Muscle layer of duodenum (tissue), 2 donors: ENCODE measurements at regions not wholly inside any gene's neighbourhood (a gene's known extent, or its start where the extent isn't known, plus 50 kb on each side); places are given as distances from the start of the nearest gene placed in this dataset.

ENCODE experiments used
- H3K27ac ChIP-seq: one replicate; pipeline ENCODE4 v1.7.0; 2013; ENCODE audit warnings: mild to moderate bottlenecking, low read length
- H3K27me3 ChIP-seq: one replicate; pipeline ENCODE4 v1.7.0; 2013; ENCODE audit warnings: low read depth, mild to moderate bottlenecking, control low read depth, low read length
- H3K36me3 ChIP-seq, 2 donors: one replicate each; pipeline ENCODE4 v1.7.0; 2013; ENCODE audit warnings: low read length in 2 of 2, control low read depth in 1 of 2, mild to moderate bottlenecking in 1 of 2; ENCODE audit not compliant: insufficient read depth in 2 of 2, control insufficient read depth in 1 of 2
- H3K4me1 ChIP-seq, 2 donors: one replicate each; pipeline ENCODE4 v1.7.0; 2013; ENCODE audit warnings: low read length in 2 of 2, mild to moderate bottlenecking in 2 of 2, control low read depth in 1 of 2, moderate library complexity in 1 of 2; ENCODE audit not compliant: insufficient read depth in 2 of 2, control insufficient read depth in 1 of 2
- H3K4me3 ChIP-seq, 2 donors: one replicate each; pipeline ENCODE4 v1.7.0; 2013; ENCODE audit warnings: low read length in 2 of 2, low read depth in 1 of 2, mild to moderate bottlenecking in 1 of 2
- H3K9me3 ChIP-seq, 2 donors: one replicate each; pipeline ENCODE4 v1.7.0; 2013; ENCODE audit warnings: low read length in 2 of 2, control low read depth in 1 of 2, mild to moderate bottlenecking in 1 of 2; ENCODE audit not compliant: control insufficient read depth in 1 of 2
- donor health status: healthy.

DNA sequence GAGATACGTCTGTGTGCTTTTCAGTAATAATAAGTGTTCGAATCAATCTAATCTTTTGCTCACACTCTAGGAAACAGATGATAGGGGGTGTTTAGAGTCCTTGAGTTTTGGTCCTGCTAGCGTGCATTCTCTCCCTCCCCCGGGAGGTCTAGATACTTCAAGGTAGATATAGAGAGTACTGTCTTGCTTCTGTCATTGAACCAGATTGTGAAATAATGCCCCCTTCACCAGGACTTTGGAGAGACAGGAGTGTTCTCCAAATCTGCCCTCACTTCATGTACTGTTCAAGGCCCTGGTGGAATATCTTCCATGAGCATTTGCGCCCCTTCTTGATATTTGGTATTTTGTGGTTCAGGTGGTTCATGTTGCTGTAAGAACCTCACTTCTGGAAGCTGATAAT, 59.4 kb upstream of the MGAT5 start:
- H3K36me3 ChIP-seq: no peaks in the 10 kb centered on the region
- no peak overlapping the region for H3K4me3 ChIP-seq
- no peak overlapping the region for H3K27ac ChIP-seq
- H3K4me1 ChIP-seq: peaks cover 0 to 6% of the 10 kb centered on the region in 2 donors
- no peaks in the 10 kb centered on the region for H3K9me3 ChIP-seq
- H3K27me3 ChIP-seq: no peaks in the 10 kb centered on the region

GRCh38 chr2:134195341-134195740, 58.5 kb upstream of the MGAT5 start:
- Histone ChIP-seq H3K4me1 (peaks cover 0 to 9% of the 10 kb centered on the region in 2 donors), H3K36me3 (no peaks in the 10 kb centered on the region), H3K9me3 (no peaks in the 10 kb centered on the region), H3K27me3 (no peaks in the 10 kb centered on the region), H3K27ac (no peak overlapping the region), H3K4me3 (no peak overlapping the region)

DNA sequence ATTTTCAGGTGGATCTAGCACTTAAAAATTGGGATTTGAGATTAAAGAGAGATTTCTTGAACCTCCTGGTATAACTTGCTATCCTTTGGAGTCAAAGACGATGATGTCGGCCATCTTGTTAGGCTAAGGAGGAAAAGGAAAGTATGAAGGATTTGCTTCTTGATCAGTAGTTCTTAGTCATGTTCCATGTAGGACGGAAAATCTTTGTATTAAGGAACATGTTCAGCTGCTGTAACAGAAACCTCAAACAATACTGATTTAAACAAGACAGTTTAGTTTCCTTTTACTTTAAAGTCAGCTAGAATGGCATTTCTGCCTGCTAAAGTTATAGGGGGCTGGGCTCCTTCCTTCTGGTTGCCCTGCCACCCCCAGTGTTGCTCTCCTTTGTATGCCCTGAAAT, 56.4 kb upstream of the MGAT5 start:
- Histone ChIP-seq H3K27ac (no peak overlapping the region), H3K4me3 (no peak overlapping the region)

GRCh38 chr2:134198006-134198634, 55.8 kb upstream of the MGAT5 start:
- Histone ChIP-seq H3K9me3 (no peaks in the 10 kb centered on the region), H3K4me3 (no peak overlapping the region), H3K4me1 (peaks cover 0 to 11% of the 10 kb centered on the region in 2 donors), H3K27me3 (no peaks in the 10 kb centered on the region), H3K27ac (no peak overlapping the region), H3K36me3 (no peaks in the 10 kb centered on the region)

More for the DNA sequence above, 56.4 kb upstream of the MGAT5 start:
- Histone ChIP-seq H3K4me1 (peaks cover 0 to 11% of the 10 kb centered on the region in 2 donors), H3K27me3 (no peaks in the 10 kb centered on the region), H3K36me3 (no peaks in the 10 kb centered on the region), H3K9me3 (no peaks in the 10 kb centered on the region)

GRCh38 chr2:134199123-134199522, 54.7 kb upstream of the MGAT5 start:
- no peaks in the 10 kb centered on the region for H3K36me3 ChIP-seq
- no peaks in the 10 kb centered on the region for H3K9me3 ChIP-seq
- no peak overlapping the region for H3K4me3 ChIP-seq
- peaks cover 0 to 11% of the 10 kb centered on the region in 2 donors for H3K4me1 ChIP-seq
- no peaks in the 10 kb centered on the region for H3K27me3 ChIP-seq
- no peak overlapping the region for H3K27ac ChIP-seq

GRCh38 chr2:134200036-134200618, 53.7 kb upstream of the MGAT5 start:
- Histone ChIP-seq H3K36me3 (no peaks in the 10 kb centered on the region), H3K9me3 (no peaks in the 10 kb centered on the region), H3K27me3 (no peaks in the 10 kb centered on the region), H3K4me3 (no peak overlapping the region), H3K4me1 (peaks cover 0 to 11% of the 10 kb centered on the region in 2 donors), H3K27ac (no peak overlapping the region)

GRCh38 chr2:134201533-134201932, 52.3 kb upstream of the MGAT5 start:
- Histone ChIP-seq H3K9me3 (no peaks in the 10 kb centered on the region), H3K4me3 (no peak overlapping the region), H3K4me1 (peaks cover 6 to 16% of the 10 kb centered on the region in 2 donors), H3K36me3 (no peaks in the 10 kb centered on the region), H3K27ac (no peak overlapping the region), H3K27me3 (no peaks in the 10 kb centered on the region)

DNA sequence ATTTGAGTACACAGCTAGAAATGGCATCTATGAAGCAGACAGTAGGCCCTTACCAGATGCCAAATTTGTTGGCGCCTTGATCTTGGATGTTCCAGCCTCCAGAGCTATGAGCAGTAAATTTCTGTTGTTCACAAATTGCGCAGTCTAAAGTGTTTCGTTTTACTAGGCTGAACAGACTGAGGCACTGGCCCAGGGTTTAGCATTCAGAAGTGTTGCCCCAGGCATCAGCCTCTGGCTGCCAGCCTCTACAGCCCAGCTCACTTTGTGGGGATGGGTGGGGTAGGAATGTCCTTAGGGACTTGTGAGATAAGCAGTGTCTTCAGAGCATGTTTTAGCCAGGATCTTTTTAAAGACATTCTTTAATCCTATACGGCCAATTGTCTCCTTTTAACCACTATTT, 51.5 kb upstream of the MGAT5 start:
- Histone ChIP-seq H3K4me1 (peaks cover 6 to 16% of the 10 kb centered on the region in 2 donors), H3K27ac (no peak overlapping the region), H3K4me3 (no peak overlapping the region), H3K36me3 (no peaks in the 10 kb centered on the region), H3K27me3 (no peaks in the 10 kb centered on the region), H3K9me3 (no peaks in the 10 kb centered on the region)

GRCh38 chr2:134203175-134203574, 50.7 kb upstream of the MGAT5 start:
- Histone ChIP-seq H3K36me3 (no peaks in the 10 kb centered on the region), H3K4me1 (peaks cover 6 to 14% of the 10 kb centered on the region in 2 donors), H3K27ac (no peak overlapping the region), H3K4me3 (no peak overlapping the region), H3K27me3 (no peaks in the 10 kb centered on the region), H3K9me3 (no peaks in the 10 kb centered on the region)
